GM18870 (cell line): ENCODE measurements at regions not wholly inside any gene's neighbourhood (a gene's known extent, or its start where the extent isn't known, plus 50 kb on each side); places are given as distances from the start of the nearest gene placed in this dataset.

ENCODE experiments used
- ATAC-seq: cut with Tn5 transposase; IDR thresholded peaks from one replicate; pipeline ENCODE4 v1.9.1; 2021; ENCODE audit warnings: moderate library complexity; ENCODE audit not compliant: unreplicated experiment

- ATAC-seq = no peak
Observed at GRCh38 chr6:14723535-14724086, 522.3 kb upstream of the JARID2 start.

- no peak for ATAC-seq
Observed at GRCh38 chr6:14724549-14724948, 521.3 kb upstream of the JARID2 start.

DNA sequence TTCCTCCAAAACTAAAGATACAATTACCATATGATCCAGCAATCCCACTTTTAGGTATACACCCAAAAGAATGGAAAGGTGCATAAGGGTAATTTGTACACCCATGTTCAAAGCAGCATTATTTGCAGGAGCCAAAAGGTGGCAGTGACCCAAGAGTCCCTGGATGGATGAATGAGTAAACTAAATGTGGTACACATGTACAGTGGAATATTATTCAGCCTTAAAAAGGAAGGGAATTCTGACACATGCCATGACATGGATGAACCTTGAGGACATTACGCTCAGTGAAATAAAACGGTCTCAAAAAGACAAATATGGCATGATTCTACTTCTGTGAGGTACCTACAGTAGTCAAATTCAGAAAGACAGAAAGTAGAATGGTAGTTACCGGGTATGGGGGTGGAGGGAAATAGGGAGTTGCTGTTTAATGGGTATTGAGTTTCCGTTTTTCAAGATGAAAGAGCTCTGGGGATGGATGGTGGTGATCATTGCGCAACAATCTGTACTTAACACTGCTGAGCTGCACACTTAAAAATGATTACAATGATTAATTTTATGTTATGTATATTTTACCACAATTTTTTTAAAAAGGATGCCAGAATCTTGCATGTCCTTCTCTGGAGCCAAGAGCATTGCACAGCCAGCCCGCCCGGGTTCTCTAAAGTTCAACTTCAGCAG is 518.9 kb upstream of the JARID2 start:
- no peak for ATAC-seq

DNA sequence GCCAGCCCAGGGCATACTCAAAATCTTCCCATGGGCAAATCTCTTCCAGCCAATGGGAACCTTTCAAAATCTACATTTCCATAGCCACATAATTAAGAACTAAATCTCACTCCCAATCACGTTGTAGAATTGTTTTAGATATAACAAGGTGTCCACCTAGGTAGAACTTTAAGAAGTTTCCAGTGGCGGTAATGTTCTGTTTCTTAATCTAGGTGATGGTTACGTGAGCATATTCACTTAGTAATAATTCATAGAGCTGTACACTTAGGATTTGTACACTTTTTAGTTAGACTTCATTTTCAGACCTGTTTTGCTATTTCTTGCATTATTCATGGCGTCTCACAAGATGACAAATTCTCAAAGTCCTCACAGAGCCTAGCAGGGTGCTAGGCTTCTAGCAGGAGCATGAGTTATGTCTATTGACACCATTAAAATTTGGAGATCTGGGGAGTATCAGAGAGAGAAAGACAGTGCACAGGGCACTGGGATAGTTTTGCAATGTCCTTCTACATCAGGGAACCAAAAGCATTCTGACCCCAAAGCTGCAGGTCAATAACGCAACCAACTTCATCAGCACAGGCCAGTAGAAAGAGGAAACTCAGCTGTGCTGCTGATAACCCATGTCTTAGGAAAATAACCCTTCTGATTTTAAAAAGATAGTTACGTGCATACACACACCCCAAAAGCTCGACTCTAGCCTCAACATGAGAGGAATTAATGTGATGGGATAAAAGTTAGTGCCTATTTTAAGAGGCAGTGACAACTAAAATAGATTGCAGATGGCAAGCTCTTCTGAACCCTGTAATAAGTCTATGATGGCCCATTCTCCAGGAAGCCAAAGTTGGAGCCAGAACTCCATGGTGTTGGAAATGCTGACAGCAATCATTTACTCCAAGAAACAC is 518.1 kb upstream of the JARID2 start:
- ATAC-seq = no peak

DNA sequence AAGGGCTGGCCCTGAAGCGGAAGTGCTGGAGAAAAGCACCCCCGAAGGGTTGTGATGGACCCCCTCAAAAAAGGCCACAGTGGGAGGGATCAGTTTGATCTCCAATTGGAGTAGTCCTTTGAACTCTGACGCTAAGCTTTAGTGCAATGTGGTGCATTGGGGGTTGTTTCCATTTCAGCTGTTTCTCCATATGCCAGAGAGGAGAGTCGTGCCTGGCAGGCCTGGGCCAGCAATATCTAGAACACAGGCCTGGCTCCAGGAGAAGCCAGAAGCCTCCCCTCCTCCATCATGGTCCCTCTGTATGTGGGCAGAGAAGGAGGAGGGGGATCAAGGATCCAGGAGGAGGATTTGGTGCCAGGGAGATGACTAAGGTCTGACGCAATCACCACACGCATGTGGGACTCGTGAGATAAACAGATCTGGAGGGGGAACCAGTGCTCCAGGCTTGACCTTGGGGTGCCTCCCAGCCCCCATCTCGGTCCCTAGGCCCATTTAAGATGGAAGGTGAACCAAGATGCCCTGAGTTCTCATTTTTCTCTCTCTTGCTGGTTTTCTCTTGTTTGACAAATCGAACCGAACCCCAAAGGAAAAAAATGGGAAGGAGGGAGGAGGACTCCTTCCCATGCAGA is 517.4 kb upstream of the JARID2 start:
- ATAC-seq = no peak

- ATAC-seq = no peak
Observed at GRCh38 chr6:14729129-14729871, 516.6 kb upstream of the JARID2 start.

DNA sequence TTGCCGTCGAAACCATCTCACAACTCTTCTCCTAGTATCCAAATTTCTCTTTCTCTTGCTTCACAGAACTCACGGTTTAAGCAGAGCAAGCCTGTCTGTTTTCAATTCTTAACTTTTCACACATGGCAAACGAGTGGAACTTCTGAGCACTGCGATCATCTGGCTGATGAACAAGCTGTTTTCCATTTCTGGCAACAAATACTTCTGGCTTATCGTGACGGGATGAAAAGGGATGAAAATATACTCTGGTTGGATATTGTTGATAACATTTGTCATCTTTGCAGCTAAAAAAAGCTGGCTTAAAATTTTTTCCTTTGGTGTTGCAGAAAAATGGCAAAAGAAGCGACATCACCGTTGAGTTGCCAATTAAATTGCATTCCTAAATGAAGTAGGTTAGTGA is 515.2 kb upstream of the JARID2 start:
- ATAC-seq = no peak

DNA sequence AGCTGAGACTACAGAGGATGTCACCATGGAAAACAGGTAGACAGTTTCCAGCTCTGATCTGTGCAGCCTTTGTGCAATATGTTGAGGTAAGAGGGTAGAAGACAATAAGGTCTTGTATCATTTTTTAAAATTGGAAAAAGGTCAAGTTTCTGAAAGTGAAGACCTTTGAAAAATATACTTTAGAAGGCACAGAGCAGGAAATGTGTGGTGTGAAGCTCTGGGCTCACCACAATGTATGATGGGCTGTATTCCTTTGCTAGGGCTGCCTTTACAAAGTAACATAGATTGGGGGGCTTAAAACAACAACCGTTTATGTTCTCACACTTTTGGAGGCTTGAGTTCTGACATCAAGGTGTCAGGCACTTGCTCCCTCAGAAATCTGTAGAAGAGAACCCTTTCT is 514.3 kb upstream of the JARID2 start:
- no peak for ATAC-seq

DNA sequence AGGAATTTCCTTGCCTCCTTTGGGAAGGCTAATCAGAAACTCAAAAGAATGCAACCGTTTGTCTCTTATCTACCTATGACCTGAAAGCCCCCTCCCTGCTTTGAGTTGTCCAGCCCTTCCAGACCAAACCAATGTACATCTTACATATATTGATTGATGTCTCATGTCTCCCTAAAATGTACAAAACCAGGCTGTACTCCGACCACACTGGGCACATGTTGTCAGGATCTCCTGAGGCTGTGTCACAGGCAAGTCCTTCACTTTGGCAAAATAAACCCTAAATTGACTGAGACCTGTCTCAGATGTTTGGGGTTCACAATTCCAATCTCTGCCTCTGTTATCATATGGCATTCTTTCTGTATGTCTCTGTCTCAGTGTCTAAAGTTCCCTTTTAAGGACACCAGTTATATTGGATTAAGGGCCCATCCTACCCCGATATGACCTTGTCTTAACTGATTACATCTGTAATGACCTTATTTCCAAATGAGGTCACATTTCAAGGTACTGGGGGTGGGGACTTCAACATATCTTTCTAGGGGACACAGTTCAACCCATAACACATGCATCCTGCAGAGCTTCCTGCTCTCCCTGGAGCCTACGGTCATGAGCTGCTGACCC is 513.5 kb upstream of the JARID2 start:
- no peak for ATAC-seq

GRCh38 chr6:14732844-14733757 is 512.8 kb upstream of the JARID2 start:
- ATAC-seq = no peak

DNA sequence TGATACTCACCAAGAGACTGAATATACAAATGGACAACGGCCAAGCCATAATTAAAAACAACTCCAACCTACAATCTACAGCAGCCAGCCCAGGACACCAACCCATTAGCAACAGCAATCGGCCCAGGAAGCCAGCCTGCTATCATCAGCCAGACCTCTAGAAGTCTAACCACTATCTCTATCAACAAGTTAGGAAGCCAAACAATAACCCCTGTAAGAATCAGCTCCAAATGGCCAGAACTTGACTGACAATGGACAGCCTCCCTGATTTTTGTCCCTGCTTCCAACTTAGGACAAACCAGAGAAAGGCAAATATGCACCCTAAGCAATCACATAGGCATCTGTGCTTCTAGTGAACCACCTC is 511.8 kb upstream of the JARID2 start:
- no peak for ATAC-seq

DNA sequence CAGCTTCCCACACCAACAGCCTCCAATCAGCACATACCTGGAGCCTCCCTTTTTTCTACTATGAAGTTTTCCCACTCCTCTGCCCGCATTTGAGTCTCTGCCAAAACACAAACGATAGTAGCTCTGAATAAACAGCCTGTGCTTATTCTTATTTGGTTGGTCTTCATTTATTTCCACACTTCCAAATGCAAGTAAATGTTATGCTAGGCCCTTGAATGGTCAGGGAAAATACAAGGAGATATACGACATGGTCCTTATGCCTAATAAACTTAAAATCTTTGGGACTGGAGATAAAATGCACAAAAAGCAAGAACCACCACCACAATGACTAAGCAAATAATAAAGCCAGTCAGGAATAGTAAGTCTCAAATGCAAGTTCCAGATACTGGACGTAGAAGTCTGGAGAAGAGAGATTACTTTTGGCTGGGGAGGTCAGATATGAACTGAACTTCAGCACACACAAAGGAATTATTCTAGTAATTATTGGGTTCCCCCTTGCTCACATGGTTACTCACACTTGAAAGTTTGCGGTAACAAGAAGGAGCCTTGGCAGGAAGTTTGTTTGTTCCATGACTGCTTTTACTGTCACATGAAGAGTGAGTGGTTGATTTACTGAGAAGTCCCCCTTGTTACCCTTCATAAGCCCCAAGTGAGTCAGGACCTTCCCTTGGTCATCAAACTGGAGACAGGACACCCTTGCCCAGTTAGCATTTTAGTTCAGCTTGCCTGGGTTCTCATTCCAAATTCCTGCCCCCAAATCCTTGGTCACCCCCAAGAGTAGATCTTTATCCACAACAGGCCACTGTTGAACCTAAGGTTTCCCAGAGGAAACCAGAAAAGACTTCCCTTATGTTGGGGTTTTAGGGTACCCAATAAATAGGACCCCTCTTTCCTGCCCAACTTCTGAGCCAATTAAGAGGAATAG is 511.2 kb upstream of the JARID2 start:
- peak; percentile 85 for ATAC-seq

- no peak for ATAC-seq
Observed at GRCh38 chr6:14735956-14736486, 509.8 kb upstream of the JARID2 start.

- no peak for ATAC-seq
Observed at GRCh38 chr6:14736554-14736953, 509.3 kb upstream of the JARID2 start.

GRCh38 chr6:14738497-14738896 is 507.4 kb upstream of the JARID2 start:
- no peak for ATAC-seq

DNA sequence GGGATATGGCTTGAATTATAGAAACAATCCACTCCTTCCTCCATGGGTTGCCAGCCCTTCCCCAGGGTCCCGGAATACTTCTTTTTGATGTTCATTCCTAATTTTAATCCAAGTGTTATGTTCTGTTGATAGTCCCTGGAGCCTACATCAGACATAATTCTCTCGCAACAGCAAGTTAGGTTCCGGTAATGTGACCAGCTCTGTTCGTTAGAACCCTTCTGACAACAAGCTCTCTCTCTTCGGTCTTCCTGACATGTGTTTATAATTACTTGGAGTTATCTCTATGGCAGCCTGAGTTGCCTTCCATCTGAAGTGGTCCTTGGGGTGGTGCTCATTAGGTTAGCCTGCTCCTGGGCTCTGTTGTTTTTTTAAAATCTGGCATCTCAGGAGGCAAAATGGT is 506.9 kb upstream of the JARID2 start:
- no peak for ATAC-seq

DNA sequence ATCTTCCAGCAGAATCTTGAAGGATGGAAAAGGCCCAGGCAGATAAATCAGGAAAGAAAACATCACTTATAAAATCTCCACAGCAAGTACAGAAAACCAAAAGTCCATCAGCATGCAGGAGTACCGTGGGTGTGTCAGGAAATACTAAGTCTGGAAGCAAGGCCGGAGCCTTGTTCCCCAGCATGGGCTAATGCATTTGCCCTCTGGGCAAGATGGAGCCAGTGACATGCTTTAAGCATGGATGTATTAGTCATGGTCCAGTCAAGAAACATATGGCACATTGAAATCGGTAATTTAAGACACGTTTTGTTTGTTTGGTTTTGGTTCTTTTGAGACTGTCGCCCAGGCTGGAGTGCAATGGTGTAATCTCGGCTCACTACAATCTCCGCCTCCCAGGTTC is 506.0 kb upstream of the JARID2 start:
- no peak for ATAC-seq

GRCh38 chr6:14742171-14742570 is 503.7 kb upstream of the JARID2 start:
- no peak for ATAC-seq
